Activated naive CD8-positive, alpha-beta T cell treated with anti-CD3 and anti-CD28 coated beads, Interleukin-2, amount 50 U/mL, for 24 hours (primary cell): ENCODE measurements at regions not wholly inside any gene's neighbourhood (a gene's known extent, or its start where the extent isn't known, plus 50 kb on each side); places are given as distances from the start of the nearest gene placed in this dataset.

ENCODE experiments used
- ATAC-seq: fragments of 150-1000 bp; cut with Tn5 transposase; one replicate; pipeline ENCODE4 v1.10.0; 2021
- DNase-seq: peaks from one replicate; pipeline ENCODE4 v3.0.0; 2021
- H3K27ac Mint-ChIP-seq: one replicate; pipeline ENCODE4 v1.8.0; 2021; ENCODE audit warnings: mild to moderate bottlenecking, mixed read lengths
- H3K27me3 Mint-ChIP-seq: one replicate; pipeline ENCODE4 v1.8.0; 2021; ENCODE audit warnings: mixed read lengths
- H3K36me3 Mint-ChIP-seq: one replicate; pipeline ENCODE4 v1.8.0; 2021; ENCODE audit warnings: low read depth, mixed read lengths
- H3K4me1 Mint-ChIP-seq: one replicate; pipeline ENCODE4 v1.8.0; 2021; ENCODE audit warnings: mixed read lengths
- H3K4me3 Mint-ChIP-seq: one replicate; pipeline ENCODE4 v1.8.0; 2021; ENCODE audit warnings: mild to moderate bottlenecking, moderate library complexity, mixed read lengths
- H3K9me3 Mint-ChIP-seq: one replicate; pipeline ENCODE4 v1.8.0; 2021; ENCODE audit warnings: mixed read lengths

DNA sequence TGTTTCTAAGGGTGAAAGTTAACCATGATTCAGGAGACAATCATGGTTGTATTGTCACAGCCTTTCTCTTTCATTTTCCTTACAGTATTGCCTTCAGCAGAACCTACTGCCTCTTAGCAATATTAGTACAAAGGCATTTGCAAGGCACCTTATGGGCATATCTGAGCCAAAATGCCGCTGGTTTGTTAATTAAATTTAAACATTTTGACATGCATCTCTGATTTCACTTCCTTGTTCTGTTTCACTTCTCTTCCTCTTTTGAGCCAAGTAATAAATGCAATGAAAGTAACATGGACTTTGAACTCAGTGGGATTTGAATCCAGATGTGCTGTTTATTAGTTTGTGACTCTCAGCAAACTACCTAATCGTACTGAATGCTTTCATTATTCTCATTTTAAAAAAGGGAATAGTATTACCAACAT is 467.4 kb upstream of the CITED2 start:
- no peak for DNase-seq
- Mint-ChIP-seq H3K9me3 (no peaks in the 10 kb centered on the region), H3K4me3 (no peak overlapping the region), H3K4me1 (no peaks in the 10 kb centered on the region), H3K27ac (no peak overlapping the region), H3K27me3 (peaks cover 2% of the 10 kb centered on the region), H3K36me3 (no peaks in the 10 kb centered on the region)
- no peak for ATAC-seq

GRCh38 chr6:139839506-139840156 is 465.2 kb upstream of the CITED2 start:
- Mint-ChIP-seq H3K27me3 (peaks cover 2% of the 10 kb centered on the region), H3K27ac (no peak overlapping the region), H3K4me3 (no peak overlapping the region), H3K4me1 (no peaks in the 10 kb centered on the region), H3K36me3 (no peaks in the 10 kb centered on the region), H3K9me3 (no peaks in the 10 kb centered on the region)
- DNase-seq, result no peak
- ATAC-seq, result no peak

DNA sequence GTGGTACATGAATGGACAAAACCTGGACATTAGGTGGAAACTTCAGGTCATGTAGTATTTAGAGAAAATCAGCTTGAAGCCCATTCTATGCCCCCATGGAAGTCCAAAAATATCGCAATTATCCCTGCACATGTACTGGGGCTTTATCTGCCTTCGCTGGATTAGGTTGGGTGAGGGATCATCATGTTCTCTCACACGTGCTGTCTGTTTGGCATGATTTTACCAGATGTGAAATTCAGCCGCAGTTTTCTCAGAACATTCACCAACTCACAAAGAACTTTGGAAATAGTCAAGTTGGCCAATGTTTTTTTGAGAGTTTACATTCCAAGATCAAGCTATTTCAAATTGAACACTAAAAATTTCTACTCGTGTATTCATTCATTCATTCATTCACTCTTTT is 459.8 kb upstream of the CITED2 start:
- DNase-seq (no peak), ATAC-seq (no peak)
- H3K4me1 Mint-ChIP-seq, result no peaks in the 10 kb centered on the region
- peaks cover 3% of the 10 kb centered on the region for H3K27me3 Mint-ChIP-seq
- H3K4me3 Mint-ChIP-seq, result no peak overlapping the region
- no peaks in the 10 kb centered on the region for H3K36me3 Mint-ChIP-seq
- H3K9me3 Mint-ChIP-seq, result no peaks in the 10 kb centered on the region
- no peak overlapping the region for H3K27ac Mint-ChIP-seq

GRCh38 chr6:139833592-139833991 is 459.1 kb upstream of the CITED2 start:
- ATAC-seq (no peak), DNase-seq (no peak)
- no peak overlapping the region for H3K4me3 Mint-ChIP-seq
- no peaks in the 10 kb centered on the region for H3K36me3 Mint-ChIP-seq
- peaks cover 5% of the 10 kb centered on the region for H3K27me3 Mint-ChIP-seq
- no peak overlapping the region for H3K27ac Mint-ChIP-seq
- no peaks in the 10 kb centered on the region for H3K9me3 Mint-ChIP-seq
- H3K4me1 Mint-ChIP-seq, result no peaks in the 10 kb centered on the region

DNA sequence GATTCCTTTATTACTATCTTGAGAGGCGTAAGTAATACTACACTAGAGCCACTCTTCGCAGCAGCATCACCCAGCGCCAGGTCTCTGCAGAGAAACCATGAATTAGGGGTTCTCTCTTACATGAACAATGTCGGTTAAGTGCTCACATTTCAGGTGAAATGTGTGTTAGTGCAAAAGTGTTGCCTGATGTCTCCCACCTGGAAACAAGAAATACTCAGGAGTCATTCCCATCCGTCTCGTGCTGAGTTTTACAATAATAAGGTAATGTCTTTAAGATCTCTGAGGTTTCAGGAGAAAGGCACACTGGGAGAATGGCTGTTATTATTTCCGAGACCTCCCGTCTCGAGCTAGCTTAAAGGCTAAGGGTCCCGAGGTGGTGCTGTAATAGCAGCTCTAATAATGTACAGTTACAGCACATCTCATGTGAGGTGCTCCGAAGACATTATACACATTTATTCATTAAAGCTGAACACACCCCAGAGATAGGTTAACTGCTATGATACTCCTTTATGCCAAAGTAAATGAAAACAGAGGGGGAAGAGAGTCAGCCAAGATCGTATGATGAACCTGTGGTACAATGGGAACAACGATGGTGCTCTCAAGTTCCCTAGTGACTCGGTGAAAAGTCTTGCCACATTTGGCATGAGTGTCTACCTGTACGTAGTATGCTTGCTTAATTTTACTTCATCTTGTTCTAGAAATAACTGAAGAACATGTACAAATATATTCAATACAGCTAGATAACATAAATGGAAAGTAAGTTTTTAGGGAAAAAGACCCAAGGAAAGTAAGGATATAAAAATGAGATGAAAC is 458.3 kb upstream of the CITED2 start:
- no peak for DNase-seq
- no peak for ATAC-seq
- Mint-ChIP-seq H3K36me3 (no peaks in the 10 kb centered on the region), H3K9me3 (no peaks in the 10 kb centered on the region), H3K27ac (no peak overlapping the region), H3K27me3 (peaks cover 13% of the 10 kb centered on the region), H3K4me1 (no peaks in the 10 kb centered on the region), H3K4me3 (no peak overlapping the region)

- Mint-ChIP-seq H3K36me3 (no peaks in the 10 kb centered on the region), H3K27me3 (peaks cover 18% of the 10 kb centered on the region), H3K9me3 (no peaks in the 10 kb centered on the region), H3K4me1 (no peaks in the 10 kb centered on the region), H3K4me3 (no peak overlapping the region), H3K27ac (no peak overlapping the region)
- ATAC-seq, result no peak
- no peak for DNase-seq
These were observed 455.1 kb upstream of the CITED2 start for GRCh38 chr6:139829576-139829975.

DNA sequence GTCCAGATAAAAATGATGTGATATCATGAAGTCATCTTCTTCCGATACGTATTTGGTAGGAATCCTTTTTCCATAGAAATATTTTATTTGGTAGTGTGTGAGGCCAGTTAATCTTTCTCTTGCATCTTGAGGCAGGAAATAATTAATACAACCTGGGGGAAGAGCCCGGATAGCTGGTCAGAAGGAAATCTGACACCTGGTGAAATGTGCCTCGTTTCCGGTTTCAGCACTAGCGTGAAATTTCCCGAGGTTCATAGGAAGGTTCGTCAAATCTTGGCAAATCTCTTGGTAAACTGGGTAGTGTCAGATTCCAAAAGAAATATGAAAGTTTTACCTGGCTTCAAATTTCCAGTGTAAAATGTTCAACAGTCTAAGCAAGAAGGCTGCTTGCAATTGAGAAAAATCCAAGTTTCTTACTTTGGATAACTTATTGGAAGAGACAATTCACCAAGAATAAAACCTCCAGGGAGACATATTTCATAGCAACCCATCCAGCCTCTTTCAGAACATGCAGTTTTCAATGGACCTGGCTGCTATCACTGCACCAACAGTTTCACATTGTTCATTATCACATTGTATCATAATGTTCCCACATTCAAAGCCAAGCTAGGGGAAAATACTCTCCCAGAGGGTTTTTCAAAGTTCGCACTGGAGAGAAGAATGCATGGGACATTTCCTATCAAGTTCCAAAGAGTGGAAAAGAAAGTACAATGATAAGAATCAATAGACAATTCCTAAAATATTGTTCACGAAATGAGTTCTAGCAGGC is 454.5 kb upstream of the CITED2 start:
- Mint-ChIP-seq H3K4me3 (no peak overlapping the region), H3K27me3 (peaks cover 20% of the 10 kb centered on the region), H3K36me3 (no peaks in the 10 kb centered on the region), H3K9me3 (no peaks in the 10 kb centered on the region), H3K27ac (no peak overlapping the region), H3K4me1 (no peaks in the 10 kb centered on the region)
- no peak for DNase-seq
- ATAC-seq, result no peak

DNA sequence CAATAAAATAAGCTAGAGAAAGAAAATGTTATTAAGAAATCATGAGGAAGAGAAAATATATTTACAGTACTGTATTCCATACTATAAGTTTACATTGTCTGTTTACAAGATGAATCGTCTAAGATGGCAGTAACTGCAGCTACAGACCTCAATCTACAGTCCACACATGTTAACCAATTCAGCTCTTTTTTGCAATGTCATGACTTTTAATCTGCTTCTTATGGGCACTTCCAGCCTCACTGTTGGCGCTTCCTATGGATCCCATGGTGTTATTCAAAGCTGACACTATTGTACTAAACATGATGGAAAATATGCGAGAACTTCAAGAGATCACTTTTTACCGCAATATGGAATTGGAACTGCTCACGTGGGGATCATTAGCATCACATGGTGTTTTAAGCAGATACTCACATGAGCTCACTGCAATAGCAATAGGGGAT is 451.5 kb upstream of the CITED2 start:
- H3K27me3 Mint-ChIP-seq, result peaks cover 22% of the 10 kb centered on the region
- H3K4me1 Mint-ChIP-seq, result no peaks in the 10 kb centered on the region
- ATAC-seq, result no peak
- no peaks in the 10 kb centered on the region for H3K9me3 Mint-ChIP-seq
- H3K4me3 Mint-ChIP-seq, result no peak overlapping the region
- no peak overlapping the region for H3K27ac Mint-ChIP-seq
- DNase-seq, result no peak
- no peaks in the 10 kb centered on the region for H3K36me3 Mint-ChIP-seq

GRCh38 chr6:139824864-139825263 is 450.4 kb upstream of the CITED2 start:
- no peaks in the 10 kb centered on the region for H3K4me1 Mint-ChIP-seq
- H3K27ac Mint-ChIP-seq, result no peak overlapping the region
- ATAC-seq (no peak), DNase-seq (no peak)
- no peak overlapping the region for H3K4me3 Mint-ChIP-seq
- H3K27me3 Mint-ChIP-seq, result peaks cover 24% of the 10 kb centered on the region
- H3K36me3 Mint-ChIP-seq, result no peaks in the 10 kb centered on the region
- H3K9me3 Mint-ChIP-seq, result no peaks in the 10 kb centered on the region

DNA sequence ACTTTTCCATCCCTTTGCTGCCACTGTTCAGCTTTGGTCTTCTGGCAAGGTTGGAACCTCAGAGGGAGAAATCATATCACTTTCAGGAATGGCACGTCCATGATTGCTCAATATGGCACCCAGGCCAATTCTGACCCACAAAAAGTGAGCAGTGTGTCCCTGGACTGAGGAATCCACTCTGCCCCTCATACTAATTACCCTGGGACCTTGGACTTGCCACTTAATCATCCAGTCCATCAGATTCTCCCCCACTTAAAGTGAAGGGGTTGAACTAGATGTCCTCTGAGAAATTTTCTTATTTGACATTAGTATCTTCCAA is 449.3 kb upstream of the CITED2 start:
- H3K27me3 Mint-ChIP-seq, result peaks cover 24% of the 10 kb centered on the region
- H3K36me3 Mint-ChIP-seq, result no peaks in the 10 kb centered on the region
- DNase-seq, result no peak
- H3K4me1 Mint-ChIP-seq, result no peaks in the 10 kb centered on the region
- no peak overlapping the region for H3K4me3 Mint-ChIP-seq
- no peaks in the 10 kb centered on the region for H3K9me3 Mint-ChIP-seq
- no peak overlapping the region for H3K27ac Mint-ChIP-seq
- no peak for ATAC-seq

GRCh38 chr6:139823099-139823807 is 448.8 kb upstream of the CITED2 start:
- no peak overlapping the region for H3K27ac Mint-ChIP-seq

DNA sequence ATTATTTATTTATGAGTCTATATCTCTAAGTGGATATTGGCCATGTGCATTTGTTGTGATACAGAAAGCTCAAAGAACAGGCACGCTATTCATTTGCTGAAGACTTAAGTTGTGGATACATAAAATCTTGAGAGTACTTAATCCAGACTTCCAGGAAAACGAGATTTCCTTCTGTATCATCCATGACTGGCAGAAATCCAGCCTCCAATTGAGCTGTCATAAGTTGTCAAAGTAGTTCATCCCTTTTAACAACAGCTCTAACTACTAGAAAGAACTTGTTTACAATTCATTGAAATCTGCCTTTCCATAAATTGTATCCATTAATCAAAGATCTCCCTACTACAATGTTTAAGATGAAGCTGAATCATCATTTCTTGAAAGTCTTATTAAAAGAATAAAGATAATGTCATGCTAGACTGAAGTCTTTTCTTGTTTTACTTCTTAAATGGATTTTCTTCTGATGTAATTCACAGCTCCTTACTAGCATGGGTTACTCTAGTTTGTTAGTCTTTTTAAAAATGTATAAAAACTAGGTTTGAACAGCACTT is 447.3 kb upstream of the CITED2 start:
- Mint-ChIP-seq H3K9me3 (no peaks in the 10 kb centered on the region), H3K4me3 (no peak overlapping the region), H3K27me3 (peaks cover 17% of the 10 kb centered on the region), H3K36me3 (no peaks in the 10 kb centered on the region), H3K4me1 (no peaks in the 10 kb centered on the region), H3K27ac (no peak overlapping the region)
- no peak for DNase-seq
- ATAC-seq, result no peak

More at GRCh38 chr6:139823099-139823807, 448.8 kb upstream of the CITED2 start:
- Mint-ChIP-seq H3K4me1 (no peaks in the 10 kb centered on the region), H3K36me3 (no peaks in the 10 kb centered on the region), H3K4me3 (no peak overlapping the region), H3K27me3 (peaks cover 19% of the 10 kb centered on the region), H3K9me3 (no peaks in the 10 kb centered on the region)
- ATAC-seq (no peak), DNase-seq (no peak)

DNA sequence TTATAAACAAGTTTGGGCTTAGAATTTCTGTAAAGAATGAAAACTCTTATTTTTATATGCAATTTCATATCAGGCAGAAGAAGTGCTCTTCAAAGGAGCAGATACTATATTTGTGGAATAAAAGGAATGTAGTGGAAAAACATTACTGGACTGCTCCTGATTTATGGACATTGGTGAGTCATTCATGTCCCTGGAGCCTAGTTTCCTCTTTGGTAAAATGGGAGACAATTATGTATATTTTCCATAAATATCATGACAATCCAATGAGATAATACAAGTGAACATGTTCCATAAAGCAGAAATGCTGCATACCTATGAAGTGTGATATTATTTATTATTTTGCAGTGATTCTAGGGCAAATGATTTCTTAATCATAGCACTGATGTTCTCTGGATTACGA is 445.8 kb upstream of the CITED2 start:
- no peak for DNase-seq
- no peak for ATAC-seq
- Mint-ChIP-seq H3K27ac (no peak overlapping the region), H3K36me3 (no peaks in the 10 kb centered on the region), H3K4me3 (no peak overlapping the region), H3K27me3 (peaks cover 14% of the 10 kb centered on the region), H3K9me3 (no peaks in the 10 kb centered on the region), H3K4me1 (no peaks in the 10 kb centered on the region)

GRCh38 chr6:139819776-139820175 is 445.3 kb upstream of the CITED2 start:
- Mint-ChIP-seq H3K36me3 (no peaks in the 10 kb centered on the region), H3K27me3 (peaks cover 12% of the 10 kb centered on the region), H3K4me1 (no peaks in the 10 kb centered on the region)

More at GRCh38 chr6:139819776-139820175, 445.3 kb upstream of the CITED2 start:
- H3K27ac Mint-ChIP-seq, result no peak overlapping the region
- H3K9me3 Mint-ChIP-seq, result no peaks in the 10 kb centered on the region
- H3K4me3 Mint-ChIP-seq, result no peak overlapping the region
- no peak for DNase-seq
- ATAC-seq, result no peak
